Liver (tissue), 8 donors: ENCODE measurements at regions not wholly inside any gene's neighbourhood (a gene's known extent, or its start where the extent isn't known, plus 50 kb on each side); places are given as distances from the start of the nearest gene placed in this dataset.

Source experiments
- DNase-seq: peaks from one replicate; pipeline ENCODE4 v3.0.0-alpha.2; 2017; ENCODE audit warnings: low spot score
- H3K27ac ChIP-seq, 2 donors: one replicate each; pipeline ENCODE4 v1.7.0; 2013; ENCODE audit warnings: inconsistent platforms in 2 of 2, low read length in 2 of 2, control low read depth in 1 of 2, low read depth in 1 of 2, mild to moderate bottlenecking in 1 of 2
- H3K27me3 ChIP-seq, 4 donors: one replicate each; pipeline versions ENCODE4 v1.6.1 to v1.7.0; 2013; ENCODE audit warnings: low read length in 3 of 4, inconsistent platforms in 1 of 4, mild to moderate bottlenecking in 1 of 4, moderate library complexity in 1 of 4; ENCODE audit not compliant: control insufficient read depth in 4 of 4, insufficient read depth in 4 of 4
- H3K36me3 ChIP-seq, 4 donors: one replicate each; pipeline versions ENCODE4 v1.6.1 to v1.7.0; 2013; ENCODE audit warnings: low read length in 3 of 4, mild to moderate bottlenecking in 3 of 4, low read depth in 1 of 4, moderate library complexity in 1 of 4; ENCODE audit not compliant: control insufficient read depth in 4 of 4, insufficient read depth in 3 of 4
- H3K4me1 ChIP-seq, 4 donors: one replicate each; pipeline versions ENCODE4 v1.6.1 to v1.7.0; 2013; ENCODE audit warnings: low read length in 3 of 4, mild to moderate bottlenecking in 3 of 4, moderate library complexity in 1 of 4; ENCODE audit not compliant: control insufficient read depth in 4 of 4, insufficient read depth in 4 of 4
- H3K4me3 ChIP-seq, 3 donors: one replicate each; pipeline versions ENCODE4 v1.6.1 to v1.7.0; 2013; ENCODE audit warnings: low read length in 3 of 3, control low read depth in 1 of 3, low read depth in 1 of 3, mild to moderate bottlenecking in 1 of 3
- H3K9ac ChIP-seq, 2 donors: one replicate each; pipeline ENCODE4 v1.7.0; 2013; ENCODE audit warnings: low read length in 2 of 2, mild to moderate bottlenecking in 2 of 2, moderate library complexity in 2 of 2, control low read depth in 1 of 2, low read depth in 1 of 2
- H3K9me3 ChIP-seq, 4 donors: one replicate each; pipeline versions ENCODE4 v1.6.1 to v1.7.0; 2013; ENCODE audit warnings: low read length in 3 of 4; ENCODE audit not compliant: control insufficient read depth in 4 of 4
- ATF3 ChIP-seq: IDR thresholded peaks from 2 replicates; pipeline ENCODE4 v1.6.1; 2016; ENCODE audit warnings: antibody characterized with exemption
- EGR1 ChIP-seq, 2 donors: IDR thresholded peaks; 2 replicates each; pipeline ENCODE4 v1.6.1; 2016 to 2018; ENCODE audit warnings: antibody characterized with exemption in 2 of 2, low read depth in 2 of 2
- FOXA1 ChIP-seq: IDR thresholded peaks from 2 replicates; pipeline ENCODE4 v1.6.1; 2016; ENCODE audit warnings: antibody characterized with exemption
- FOXA2 ChIP-seq: IDR thresholded peaks from 2 replicates; pipeline ENCODE4 v1.6.1; 2016; ENCODE audit warnings: antibody characterized with exemption
- GABPA ChIP-seq, 2 donors: IDR thresholded peaks in 1 of 2; conservative IDR thresholded peaks in 1 of 2; 2 replicates each; pipeline ENCODE4 v1.6.1; 2016; ENCODE audit warnings: antibody characterized with exemption in 2 of 2, mild to moderate bottlenecking in 1 of 2, moderate library complexity in 1 of 2
- HNF4A ChIP-seq, 2 donors: conservative IDR thresholded peaks; 2 replicates each; pipeline ENCODE4 v1.6.1; 2016; ENCODE audit warnings: antibody characterized with exemption in 2 of 2, mild to moderate bottlenecking in 2 of 2
- HNF4G ChIP-seq: IDR thresholded peaks from 2 replicates; pipeline ENCODE4 v1.6.1; 2016; ENCODE audit warnings: antibody characterized with exemption
- JUND ChIP-seq, 2 donors: IDR thresholded peaks; 2 replicates each; pipeline ENCODE4 v1.6.1; 2016; ENCODE audit warnings: antibody characterized with exemption in 2 of 2
- NR2F2 ChIP-seq: IDR thresholded peaks from 2 replicates; pipeline ENCODE4 v1.6.1; 2016; ENCODE audit warnings: antibody characterized with exemption
- RAD21 ChIP-seq, 2 donors: IDR thresholded peaks; 2 replicates each; pipeline ENCODE4 v1.6.1; 2016; ENCODE audit warnings: antibody characterized with exemption in 2 of 2, mild to moderate bottlenecking in 2 of 2
- RXRA ChIP-seq, 2 donors: IDR thresholded peaks; 2 replicates each; pipeline ENCODE4 v1.6.1; 2017 to 2018; ENCODE audit warnings: antibody characterized with exemption in 2 of 2, mild to moderate bottlenecking in 1 of 2
- SP1 ChIP-seq: IDR thresholded peaks from 2 replicates; pipeline ENCODE4 v1.6.1; 2018; ENCODE audit warnings: antibody characterized with exemption, mild to moderate bottlenecking
- TAF1 ChIP-seq: conservative IDR thresholded peaks from 2 replicates; pipeline ENCODE4 v1.6.1; 2016; ENCODE audit warnings: antibody characterized with exemption, mild to moderate bottlenecking
- YY1 ChIP-seq: IDR thresholded peaks from 2 replicates; pipeline ENCODE4 v1.6.1; 2016; ENCODE audit warnings: antibody characterized with exemption, mild to moderate bottlenecking
- ZBTB33 ChIP-seq: IDR thresholded peaks from 2 replicates; pipeline ENCODE4 v1.6.1; 2016; ENCODE audit warnings: antibody characterized with exemption
- WGBS: extraction: QIAGEN DNeasy Blood & Tissue Kit; methylation state at CpG from one replicate; pipeline ENCODE4 v1.1.7; 2013; 5-methylcytosine and 5-hydroxymethylcytosine counted together
- TF ChIP-seq, protein P1 (sequence below): fragments of 150-350 bp; IDR thresholded peaks from 2 replicates; pipeline ENCODE4 v1.5.1; 2017; ENCODE audit warnings: improper control_type of control experiment, low read depth, low read length; ENCODE audit not compliant: missing input control
- TF ChIP-seq, protein P2 (sequence below): IDR thresholded peaks from 2 replicates; pipeline ENCODE4 v1.6.1; 2016; ENCODE audit warnings: antibody characterized with exemption
- TF ChIP-seq, protein P3 (sequence below): IDR thresholded peaks from 2 replicates; pipeline ENCODE4 v1.6.1; 2016; ENCODE audit warnings: antibody characterized with exemption, mild to moderate bottlenecking
- donor health status: healthy.
- donor health status: healthy.
- donor health status: healthy.
- donor health status: healthy.
- donor health status: healthy.

GRCh38 chr13:38086721-38087120 is 217.1 kb upstream of the TRPC4 start:
- no peaks in the 10 kb centered on the region for H3K27me3 ChIP-seq
- no peak for TF ChIP-seq FOXA2
- TF ChIP-seq SP1, result no peak
- TF ChIP-seq RXRA (IDR thresholded peaks at IDR 0.05), result no peak
- no peak for TF ChIP-seq HNF4A (conservative IDR thresholded peaks at IDR 0.05)
- no peak for TF ChIP-seq HNF4G
- TF ChIP-seq, protein P1, sequence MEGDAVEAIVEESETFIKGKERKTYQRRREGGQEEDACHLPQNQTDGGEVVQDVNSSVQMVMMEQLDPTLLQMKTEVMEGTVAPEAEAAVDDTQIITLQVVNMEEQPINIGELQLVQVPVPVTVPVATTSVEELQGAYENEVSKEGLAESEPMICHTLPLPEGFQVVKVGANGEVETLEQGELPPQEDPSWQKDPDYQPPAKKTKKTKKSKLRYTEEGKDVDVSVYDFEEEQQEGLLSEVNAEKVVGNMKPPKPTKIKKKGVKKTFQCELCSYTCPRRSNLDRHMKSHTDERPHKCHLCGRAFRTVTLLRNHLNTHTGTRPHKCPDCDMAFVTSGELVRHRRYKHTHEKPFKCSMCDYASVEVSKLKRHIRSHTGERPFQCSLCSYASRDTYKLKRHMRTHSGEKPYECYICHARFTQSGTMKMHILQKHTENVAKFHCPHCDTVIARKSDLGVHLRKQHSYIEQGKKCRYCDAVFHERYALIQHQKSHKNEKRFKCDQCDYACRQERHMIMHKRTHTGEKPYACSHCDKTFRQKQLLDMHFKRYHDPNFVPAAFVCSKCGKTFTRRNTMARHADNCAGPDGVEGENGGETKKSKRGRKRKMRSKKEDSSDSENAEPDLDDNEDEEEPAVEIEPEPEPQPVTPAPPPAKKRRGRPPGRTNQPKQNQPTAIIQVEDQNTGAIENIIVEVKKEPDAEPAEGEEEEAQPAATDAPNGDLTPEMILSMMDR, result no peak
- no peak for TF ChIP-seq ATF3
- no peak for TF ChIP-seq NR2F2
- TF ChIP-seq, protein P2, sequence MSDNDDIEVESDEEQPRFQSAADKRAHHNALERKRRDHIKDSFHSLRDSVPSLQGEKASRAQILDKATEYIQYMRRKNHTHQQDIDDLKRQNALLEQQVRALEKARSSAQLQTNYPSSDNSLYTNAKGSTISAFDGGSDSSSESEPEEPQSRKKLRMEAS, result no peak
- no peak for TF ChIP-seq FOXA1
- TF ChIP-seq RAD21 (IDR thresholded peaks at IDR 0.05), result no peak
- TF ChIP-seq, protein P3, sequence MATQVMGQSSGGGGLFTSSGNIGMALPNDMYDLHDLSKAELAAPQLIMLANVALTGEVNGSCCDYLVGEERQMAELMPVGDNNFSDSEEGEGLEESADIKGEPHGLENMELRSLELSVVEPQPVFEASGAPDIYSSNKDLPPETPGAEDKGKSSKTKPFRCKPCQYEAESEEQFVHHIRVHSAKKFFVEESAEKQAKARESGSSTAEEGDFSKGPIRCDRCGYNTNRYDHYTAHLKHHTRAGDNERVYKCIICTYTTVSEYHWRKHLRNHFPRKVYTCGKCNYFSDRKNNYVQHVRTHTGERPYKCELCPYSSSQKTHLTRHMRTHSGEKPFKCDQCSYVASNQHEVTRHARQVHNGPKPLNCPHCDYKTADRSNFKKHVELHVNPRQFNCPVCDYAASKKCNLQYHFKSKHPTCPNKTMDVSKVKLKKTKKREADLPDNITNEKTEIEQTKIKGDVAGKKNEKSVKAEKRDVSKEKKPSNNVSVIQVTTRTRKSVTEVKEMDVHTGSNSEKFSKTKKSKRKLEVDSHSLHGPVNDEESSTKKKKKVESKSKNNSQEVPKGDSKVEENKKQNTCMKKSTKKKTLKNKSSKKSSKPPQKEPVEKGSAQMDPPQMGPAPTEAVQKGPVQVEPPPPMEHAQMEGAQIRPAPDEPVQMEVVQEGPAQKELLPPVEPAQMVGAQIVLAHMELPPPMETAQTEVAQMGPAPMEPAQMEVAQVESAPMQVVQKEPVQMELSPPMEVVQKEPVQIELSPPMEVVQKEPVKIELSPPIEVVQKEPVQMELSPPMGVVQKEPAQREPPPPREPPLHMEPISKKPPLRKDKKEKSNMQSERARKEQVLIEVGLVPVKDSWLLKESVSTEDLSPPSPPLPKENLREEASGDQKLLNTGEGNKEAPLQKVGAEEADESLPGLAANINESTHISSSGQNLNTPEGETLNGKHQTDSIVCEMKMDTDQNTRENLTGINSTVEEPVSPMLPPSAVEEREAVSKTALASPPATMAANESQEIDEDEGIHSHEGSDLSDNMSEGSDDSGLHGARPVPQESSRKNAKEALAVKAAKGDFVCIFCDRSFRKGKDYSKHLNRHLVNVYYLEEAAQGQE, result no peak
- no peak for TF ChIP-seq EGR1 (IDR thresholded peaks at IDR 0.05; ENCODE audit: low read depth in 2 of 2)
- no peak for TF ChIP-seq JUND (IDR thresholded peaks at IDR 0.05)
- TF ChIP-seq ZBTB33, result no peak
- H3K9me3 ChIP-seq, result peaks cover 0 to 9% (median 3%) of the 10 kb centered on the region in 4 donors
- no peak overlapping the region for H3K9ac ChIP-seq
- H3K4me3 ChIP-seq, result no peak overlapping the region
- no peaks in the 10 kb centered on the region for H3K36me3 ChIP-seq
- H3K27ac ChIP-seq, result no peak overlapping the region
- no peaks in the 10 kb centered on the region for H3K4me1 ChIP-seq
- 90% methylated on average over 4 of the region's 4 CpGs for WGBS
- no peak for DNase-seq

- H3K4me1 ChIP-seq, result no peaks in the 10 kb centered on the region
- no peak for DNase-seq
- H3K27ac ChIP-seq, result no peak overlapping the region
- TF ChIP-seq EGR1 (IDR thresholded peaks at IDR 0.05; ENCODE audit: low read depth in 2 of 2) (no peak), JUND (IDR thresholded peaks at IDR 0.05) (no peak), TAF1 (no peak), GABPA (IDR thresholded peaks at IDR 0.05 in 1 of 2, conservative IDR thresholded peaks at IDR 0.05 in 1 of 2) (no peak), FOXA2 (no peak), HNF4A (conservative IDR thresholded peaks at IDR 0.05) (no peak), RXRA (IDR thresholded peaks at IDR 0.05) (no peak), NR2F2 (no peak), RAD21 (IDR thresholded peaks at IDR 0.05) (no peak), YY1 (no peak), ZBTB33 (no peak), ATF3 (no peak), HNF4G (no peak)
- TF ChIP-seq, protein P1, result no peak
- TF ChIP-seq, protein P2, result no peak
These were observed 216.4 kb upstream of the TRPC4 start for GRCh38 chr13:38086013-38086412.

More at GRCh38 chr13:38086013-38086412, 216.4 kb upstream of the TRPC4 start:
- Histone ChIP-seq H3K9ac (no peak overlapping the region), H3K27me3 (no peaks in the 10 kb centered on the region), H3K36me3 (no peaks in the 10 kb centered on the region), H3K9me3 (peaks cover 0 to 9% (median 3%) of the 10 kb centered on the region in 4 donors), H3K4me3 (no peak overlapping the region)
- 97% methylated on average over 3 of the region's 3 CpGs for WGBS
